ENCODE measurements at regions not wholly inside any gene's neighbourhood (a gene's known extent, or its start where the extent isn't known, plus 50 kb on each side); places are given as distances from the start of the nearest gene placed in this dataset.

- no peak for TF ChIP-seq POLR2A (IDR thresholded peaks at IDR 0.05)
- TF ChIP-seq CTCF (IDR thresholded peaks at IDR 0.05) = no peak
- TF ChIP-seq POLR2AphosphoS5 (IDR thresholded peaks at IDR 0.05) = no peak
These were observed 359.3 kb downstream of the EFNB2 start for GRCh38 chr13:106176117-106176516.

Data from gastroesophageal sphincter (tissue), 3 donors.